Prostate gland (tissue), 2 donors: ENCODE measurements at regions not wholly inside any gene's neighbourhood (a gene's known extent, or its start where the extent isn't known, plus 50 kb on each side); places are given as distances from the start of the nearest gene placed in this dataset.

ENCODE experiments used
- POLR2AphosphoS5 ChIP-seq: sonication (generic); formaldehyde crosslinking; IDR thresholded peaks from one replicate; pipeline ENCODE4 v1.6.1; 2017; ENCODE audit warnings: antibody characterized with exemption
- TF ChIP-seq, protein P1 (sequence below), 4 experiments: fragments of 200-600 bp in 2 of 4; fragments of 450-650 bp in 2 of 4; sonication (generic) in 2 of 4; IDR thresholded peaks; 1 replicate in 3 of 4; 2 replicates in 1 of 4; pipeline ENCODE4 v1.5.1; 2016 to 2019; ENCODE audit warnings: antibody characterized with exemption in 4 of 4, mild to moderate bottlenecking in 2 of 4, moderate library complexity in 2 of 4

DNA sequence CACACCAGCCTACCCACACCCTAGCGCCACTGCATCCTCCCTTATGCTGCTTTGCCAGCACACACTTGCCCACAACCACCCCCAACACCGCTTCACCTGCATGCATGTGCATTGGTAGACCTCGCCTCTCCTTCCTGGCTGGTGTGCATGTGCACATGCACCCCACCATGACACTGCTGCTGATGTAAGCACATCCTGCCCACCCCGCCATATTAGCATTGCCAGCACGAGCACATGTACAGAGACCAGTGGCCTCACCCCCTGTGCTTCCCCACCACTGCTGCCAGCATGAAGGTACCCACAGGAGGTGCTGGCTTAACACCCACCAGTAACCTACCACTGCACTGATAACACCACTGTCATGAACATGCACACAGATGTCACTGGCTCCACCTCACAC, 218.2 kb downstream of the SLCO4C1 start:
- TF ChIP-seq, protein P1, sequence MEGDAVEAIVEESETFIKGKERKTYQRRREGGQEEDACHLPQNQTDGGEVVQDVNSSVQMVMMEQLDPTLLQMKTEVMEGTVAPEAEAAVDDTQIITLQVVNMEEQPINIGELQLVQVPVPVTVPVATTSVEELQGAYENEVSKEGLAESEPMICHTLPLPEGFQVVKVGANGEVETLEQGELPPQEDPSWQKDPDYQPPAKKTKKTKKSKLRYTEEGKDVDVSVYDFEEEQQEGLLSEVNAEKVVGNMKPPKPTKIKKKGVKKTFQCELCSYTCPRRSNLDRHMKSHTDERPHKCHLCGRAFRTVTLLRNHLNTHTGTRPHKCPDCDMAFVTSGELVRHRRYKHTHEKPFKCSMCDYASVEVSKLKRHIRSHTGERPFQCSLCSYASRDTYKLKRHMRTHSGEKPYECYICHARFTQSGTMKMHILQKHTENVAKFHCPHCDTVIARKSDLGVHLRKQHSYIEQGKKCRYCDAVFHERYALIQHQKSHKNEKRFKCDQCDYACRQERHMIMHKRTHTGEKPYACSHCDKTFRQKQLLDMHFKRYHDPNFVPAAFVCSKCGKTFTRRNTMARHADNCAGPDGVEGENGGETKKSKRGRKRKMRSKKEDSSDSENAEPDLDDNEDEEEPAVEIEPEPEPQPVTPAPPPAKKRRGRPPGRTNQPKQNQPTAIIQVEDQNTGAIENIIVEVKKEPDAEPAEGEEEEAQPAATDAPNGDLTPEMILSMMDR (IDR thresholded peaks at IDR 0.05), result no peak
- no peak for TF ChIP-seq POLR2AphosphoS5
